Stimulated activated CD8-positive, alpha-beta memory T cell treated with anti-CD3 and anti-CD28 coated beads, Interleukin-15, amount 100 ng/mL, for 4 hours (primary cell): ENCODE measurements at regions not wholly inside any gene's neighbourhood (a gene's known extent, or its start where the extent isn't known, plus 50 kb on each side); places are given as distances from the start of the nearest gene placed in this dataset.
"Not testable (repeated sequence)": the region's sequence is repeated elsewhere in the genome, so short reads cannot be mapped to it uniquely, and the experiment has no call there.

Source experiments
- DNase-seq, 2 donors: peaks; one replicate each; pipeline ENCODE4 v3.0.0-alpha.2; 2020; ENCODE audit warnings: low read depth in 2 of 2

- no peak for DNase-seq
These were observed 89.1 kb upstream of the IVNS1ABP start for GRCh38 chr1:185406006-185406690.

GRCh38 chr1:185404907-185405568 is 88.0 kb upstream of the IVNS1ABP start:
- no peak for DNase-seq

GRCh38 chr1:185404291-185404690 is 87.2 kb upstream of the IVNS1ABP start:
- DNase-seq: no peak

GRCh38 chr1:185402930-185403329 is 85.9 kb upstream of the IVNS1ABP start:
- no peak for DNase-seq

GRCh38 chr1:185401019-185401418 is 84.0 kb upstream of the IVNS1ABP start:
- no peak for DNase-seq

- no peak for DNase-seq
These were observed 83.0 kb upstream of the IVNS1ABP start for GRCh38 chr1:185400052-185400451.

GRCh38 chr1:185398599-185398998 is 81.6 kb upstream of the IVNS1ABP start:
- DNase-seq: no peak

- no peak for DNase-seq
These were observed 81.0 kb upstream of the IVNS1ABP start for GRCh38 chr1:185398022-185398421.

GRCh38 chr1:185397183-185397582 is 80.1 kb upstream of the IVNS1ABP start:
- no peak for DNase-seq

- no peak for DNase-seq
These were observed 79.1 kb upstream of the IVNS1ABP start for GRCh38 chr1:185396126-185396525.

- no peak for DNase-seq
These were observed 76.8 kb upstream of the IVNS1ABP start for GRCh38 chr1:185393815-185394214.

GRCh38 chr1:185393205-185393604 is 76.2 kb upstream of the IVNS1ABP start:
- DNase-seq: no peak

- DNase-seq: no peak
These were observed 71.8 kb upstream of the IVNS1ABP start for GRCh38 chr1:185388815-185389214.

- DNase-seq: no peak
These were observed 71.3 kb upstream of the IVNS1ABP start for GRCh38 chr1:185388346-185388745.

GRCh38 chr1:185385991-185386390 is 68.9 kb upstream of the IVNS1ABP start:
- DNase-seq: no peak

GRCh38 chr1:185383805-185384204 is 66.8 kb upstream of the IVNS1ABP start:
- not testable (repeated sequence) for DNase-seq

GRCh38 chr1:185377831-185378230 is 60.8 kb upstream of the IVNS1ABP start:
- DNase-seq: no peak

- DNase-seq: no peak
These were observed 60.0 kb upstream of the IVNS1ABP start for GRCh38 chr1:185376840-185377635.

- no peak for DNase-seq
These were observed 59.2 kb upstream of the IVNS1ABP start for GRCh38 chr1:185376288-185376687.

GRCh38 chr1:185375583-185375982 is 58.5 kb upstream of the IVNS1ABP start:
- DNase-seq: no peak

GRCh38 chr1:185373813-185374529 is 56.9 kb upstream of the IVNS1ABP start:
- no peak for DNase-seq

- DNase-seq: no peak
These were observed 52.7 kb upstream of the IVNS1ABP start for GRCh38 chr1:185369786-185370185.
